Activated B cell treated with CpG ODN at 0.5 μM for 24 hours (primary cell): ENCODE measurements at regions not wholly inside any gene's neighbourhood (a gene's known extent, or its start where the extent isn't known, plus 50 kb on each side); places are given as distances from the start of the nearest gene placed in this dataset.

Source experiments
- ATAC-seq: fragments of 200-7000 bp; cut with Tn5 transposase; one replicate; pipeline ENCODE4 v1.10.0; 2021; ENCODE audit warnings: low read depth, mild to moderate bottlenecking, moderate library complexity
- CTCF ChIA-PET: fragments of 350-600 bp; sonication (Branson Sonifier 250); formaldehyde crosslinking; loops from one replicate; lab custom pipeline; 2021; ENCODE audit warnings: antibody characterized with exemption; lab: Charles Lee
- POLR2A ChIA-PET: fragments of 350-600 bp; sonication (Branson Sonifier 250); formaldehyde crosslinking; loops from one replicate; lab custom pipeline; 2021; ENCODE audit warnings: antibody characterized with exemption; lab: Charles Lee
- DNase-seq: peaks from one replicate; pipeline ENCODE4 v3.0.0; 2022
- H3K27ac Mint-ChIP-seq: one replicate; pipeline ENCODE4 v1.8.0; 2020; ENCODE audit warnings: mixed read lengths
- H3K27me3 Mint-ChIP-seq: one replicate; pipeline ENCODE4 v1.8.0; 2021; ENCODE audit warnings: mixed read lengths
- H3K36me3 Mint-ChIP-seq: one replicate; pipeline ENCODE4 v1.8.0; 2021; ENCODE audit warnings: low read depth, mixed read lengths
- H3K4me1 Mint-ChIP-seq: one replicate; pipeline ENCODE4 v1.8.0; 2021; ENCODE audit warnings: mixed read lengths
- H3K4me3 Mint-ChIP-seq: one replicate; pipeline ENCODE4 v1.8.0; 2020; ENCODE audit warnings: mild to moderate bottlenecking, mixed read lengths
- H3K9me3 Mint-ChIP-seq: one replicate; pipeline ENCODE4 v1.8.0; 2020; ENCODE audit warnings: mixed read lengths
- intact Hi-C: fragments of 100-400 bp; cut with micrococcal nuclease; formaldehyde crosslinking; loops from one replicate; pipeline ENCODE4 v1.15.1; 2024
- TF ChIP-seq, protein P1 (sequence below): fragments of 200-600 bp; IDR thresholded peaks from one replicate; pipeline ENCODE4 v1.8.0; 2022; ENCODE audit warnings: antibody characterized with exemption, mild to moderate bottlenecking

DNA sequence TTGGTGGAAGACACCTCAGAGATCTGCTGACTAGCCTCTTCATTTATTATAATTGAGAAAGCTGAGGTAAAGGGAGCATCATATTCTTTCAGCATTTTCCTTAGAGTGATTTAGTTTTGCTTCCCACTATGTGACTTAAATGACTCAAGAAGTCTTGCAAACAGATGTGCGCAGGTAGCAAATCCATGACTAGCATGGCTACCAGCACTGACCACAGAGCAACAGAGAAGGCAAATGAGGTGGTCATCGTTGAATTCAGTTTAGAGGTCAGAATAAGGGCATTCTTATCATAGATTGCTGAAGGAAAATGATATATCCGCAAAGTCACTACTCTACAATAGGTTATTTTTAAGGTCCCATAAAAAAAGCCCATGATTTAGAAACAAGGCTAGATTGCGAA, 162.2 kb downstream of the PIK3R1 start:
- Mint-ChIP-seq H3K27me3 (no peaks in the 10 kb centered on the region), H3K9me3 (peaks cover 5% of the 10 kb centered on the region), H3K4me1 (peaks cover 33% of the 10 kb centered on the region), H3K27ac (no peak overlapping the region), H3K36me3 (no peaks in the 10 kb centered on the region), H3K4me3 (no peak overlapping the region)
- CTCF ChIA-PET, result no interaction called here
- intact Hi-C loops, result no loop called here
- ATAC-seq (no peak), DNase-seq (no peak)
- POLR2A ChIA-PET, result interaction anchor here (1.0 kb wide), 1 partner anchor 10 kb away, joined by 9 read pairs; no protein-coding TSS in a partner anchor
- TF ChIP-seq, protein P1, sequence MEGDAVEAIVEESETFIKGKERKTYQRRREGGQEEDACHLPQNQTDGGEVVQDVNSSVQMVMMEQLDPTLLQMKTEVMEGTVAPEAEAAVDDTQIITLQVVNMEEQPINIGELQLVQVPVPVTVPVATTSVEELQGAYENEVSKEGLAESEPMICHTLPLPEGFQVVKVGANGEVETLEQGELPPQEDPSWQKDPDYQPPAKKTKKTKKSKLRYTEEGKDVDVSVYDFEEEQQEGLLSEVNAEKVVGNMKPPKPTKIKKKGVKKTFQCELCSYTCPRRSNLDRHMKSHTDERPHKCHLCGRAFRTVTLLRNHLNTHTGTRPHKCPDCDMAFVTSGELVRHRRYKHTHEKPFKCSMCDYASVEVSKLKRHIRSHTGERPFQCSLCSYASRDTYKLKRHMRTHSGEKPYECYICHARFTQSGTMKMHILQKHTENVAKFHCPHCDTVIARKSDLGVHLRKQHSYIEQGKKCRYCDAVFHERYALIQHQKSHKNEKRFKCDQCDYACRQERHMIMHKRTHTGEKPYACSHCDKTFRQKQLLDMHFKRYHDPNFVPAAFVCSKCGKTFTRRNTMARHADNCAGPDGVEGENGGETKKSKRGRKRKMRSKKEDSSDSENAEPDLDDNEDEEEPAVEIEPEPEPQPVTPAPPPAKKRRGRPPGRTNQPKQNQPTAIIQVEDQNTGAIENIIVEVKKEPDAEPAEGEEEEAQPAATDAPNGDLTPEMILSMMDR, result no peak

DNA sequence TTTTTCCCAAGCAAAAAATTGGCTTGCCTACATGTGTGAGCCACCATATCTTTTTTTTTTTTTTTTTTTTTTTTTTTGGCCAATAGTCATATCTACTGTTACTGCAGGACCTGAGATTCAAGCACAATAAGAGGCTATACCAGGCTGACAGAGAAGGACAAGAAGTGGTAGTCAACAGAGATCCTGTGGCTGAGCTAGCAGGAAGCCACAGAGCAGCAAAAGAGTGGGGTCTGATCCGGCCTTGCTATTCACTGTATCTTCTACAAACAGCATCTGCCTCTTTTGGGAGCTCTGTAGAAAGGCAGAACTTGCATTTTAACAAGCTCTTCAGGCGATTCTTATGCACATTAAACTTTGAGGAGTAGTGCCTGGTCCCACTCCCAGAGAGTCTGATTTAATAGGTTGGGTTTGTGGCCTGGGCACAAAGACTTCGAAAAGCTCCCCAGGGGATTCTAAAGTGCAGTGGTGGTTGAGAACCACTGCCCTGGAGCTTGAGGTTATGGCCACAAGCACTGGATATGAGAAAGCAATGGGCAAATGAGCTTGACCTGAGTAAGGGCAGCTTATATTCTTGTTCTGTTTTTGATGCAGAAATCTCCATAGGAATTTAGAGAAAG, 162.8 kb downstream of the PIK3R1 start:
- Mint-ChIP-seq H3K9me3 (peaks cover 2% of the 10 kb centered on the region), H3K27ac (no peak overlapping the region), H3K27me3 (no peaks in the 10 kb centered on the region), H3K4me1 (peaks cover 33% of the 10 kb centered on the region), H3K36me3 (no peaks in the 10 kb centered on the region), H3K4me3 (no peak overlapping the region)
- TF ChIP-seq, protein P1, result no peak
- POLR2A ChIA-PET, result interaction anchor here (1.0 kb wide), 1 partner anchor 10 kb away, joined by 9 read pairs; no protein-coding TSS in a partner anchor
- CTCF ChIA-PET, result interaction anchor here (1.0 kb wide), 1 partner anchor 16 kb away, joined by 3 read pairs; no protein-coding TSS in a partner anchor
- no peak for ATAC-seq
- no peak for DNase-seq
- intact Hi-C loops, result no loop called here

DNA sequence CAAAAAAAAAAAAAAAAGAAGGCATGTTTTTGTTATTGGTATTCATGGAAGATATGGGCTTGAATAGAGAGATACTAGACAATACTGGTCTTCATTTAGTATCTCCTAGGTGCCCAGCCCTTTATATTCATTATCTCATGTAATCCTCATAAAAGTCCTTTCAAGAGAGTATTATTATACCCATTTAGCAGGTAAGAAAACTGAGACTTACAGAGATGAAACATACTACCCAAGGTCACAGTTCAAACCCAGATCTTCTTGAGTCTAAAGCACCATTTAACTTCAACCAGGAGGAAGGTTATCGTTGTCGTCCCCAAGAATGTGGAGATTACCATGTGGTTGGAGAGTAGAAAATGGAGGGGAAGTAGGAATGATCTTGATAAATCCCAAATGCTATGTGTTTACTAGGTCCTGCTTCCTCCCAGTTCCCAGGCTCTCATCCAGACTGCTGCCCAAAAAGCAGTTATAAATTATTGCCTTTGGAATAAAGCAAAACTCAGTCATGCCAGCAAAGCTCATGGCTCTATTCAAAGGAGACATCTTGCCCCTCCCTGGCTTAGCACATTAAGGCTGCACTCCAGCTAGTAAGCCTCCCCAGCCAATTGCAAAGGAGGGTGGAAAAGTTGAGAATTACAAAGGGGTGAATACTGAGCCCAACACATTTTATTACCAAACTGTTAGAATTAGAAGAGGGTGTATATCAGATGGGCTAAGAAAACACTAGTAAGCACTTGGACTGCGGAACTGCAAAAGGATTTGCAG, 163.9 kb downstream of the PIK3R1 start:
- DNase-seq (no peak), ATAC-seq (no peak)
- Mint-ChIP-seq H3K4me1 (peaks cover 32% of the 10 kb centered on the region), H3K4me3 (no peak overlapping the region), H3K9me3 (no peaks in the 10 kb centered on the region), H3K27ac (no peak overlapping the region), H3K27me3 (no peaks in the 10 kb centered on the region), H3K36me3 (no peaks in the 10 kb centered on the region)
- CTCF ChIA-PET, result interaction anchor here (0.6 kb wide), 1 partner anchor 298 kb away, joined by 3 read pairs; no protein-coding TSS in a partner anchor
- intact Hi-C loops, result no loop called here
- POLR2A ChIA-PET, result no interaction called here
- TF ChIP-seq, protein P1, result no peak

DNA sequence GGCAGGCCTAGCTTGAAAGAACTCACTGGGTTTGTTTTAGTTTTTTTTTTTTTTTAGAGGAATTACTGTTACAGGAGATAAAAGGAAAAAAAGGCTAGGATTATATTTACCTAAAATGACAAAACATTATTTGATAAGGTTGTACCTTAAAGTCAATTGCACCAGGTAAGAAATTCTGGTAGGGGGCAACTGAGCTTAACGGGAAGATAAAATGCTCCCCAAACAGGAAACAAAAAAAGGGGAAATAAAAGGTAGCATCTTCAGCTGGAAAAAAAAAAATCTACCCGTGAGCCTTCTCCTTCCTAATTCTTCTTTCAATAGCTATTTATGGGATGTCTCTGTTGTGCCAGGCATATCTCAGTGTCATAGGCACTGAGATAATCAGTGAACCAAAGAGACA, 164.5 kb downstream of the PIK3R1 start:
- Mint-ChIP-seq H3K4me1 (peaks cover 26% of the 10 kb centered on the region), H3K27me3 (no peaks in the 10 kb centered on the region), H3K4me3 (no peak overlapping the region), H3K27ac (no peak overlapping the region), H3K9me3 (no peaks in the 10 kb centered on the region), H3K36me3 (no peaks in the 10 kb centered on the region)
- intact Hi-C loops, result no loop called here
- TF ChIP-seq, protein P1, result no peak
- ChIA-PET POLR2A (no interaction called here), CTCF (interaction anchor here (0.6 kb wide), 1 partner anchor 297 kb away, joined by 3 read pairs; no protein-coding TSS in a partner anchor)
- DNase-seq (no peak), ATAC-seq (no peak)

DNA sequence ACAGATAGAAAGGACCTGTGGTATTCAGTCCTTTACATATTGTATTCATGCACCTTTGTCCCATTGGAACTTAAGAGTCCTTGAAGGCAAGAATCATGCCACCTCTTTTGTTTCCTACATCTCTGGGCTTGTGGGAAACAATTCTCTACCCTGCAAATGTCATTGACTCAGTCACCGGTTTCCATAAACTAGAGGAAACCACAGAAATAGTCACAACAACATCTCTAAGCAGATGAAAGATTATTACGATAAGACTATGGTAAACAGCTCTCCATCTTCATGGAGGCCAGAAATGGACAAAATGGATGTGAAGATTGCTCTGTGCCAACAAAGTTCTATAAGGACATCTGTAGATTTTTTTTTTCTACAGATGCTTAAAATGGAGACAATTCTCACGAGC, 165.5 kb downstream of the PIK3R1 start:
- no peak overlapping the region for H3K4me3 Mint-ChIP-seq
- DNase-seq (no peak), ATAC-seq (no peak)
- no peak overlapping the region for H3K27ac Mint-ChIP-seq
- ChIA-PET POLR2A (no interaction called here), CTCF (no interaction called here)
- peaks cover 23% of the 10 kb centered on the region for H3K4me1 Mint-ChIP-seq
- TF ChIP-seq, protein P1, result no peak
- no peaks in the 10 kb centered on the region for H3K27me3 Mint-ChIP-seq
- no peaks in the 10 kb centered on the region for H3K9me3 Mint-ChIP-seq
- no peaks in the 10 kb centered on the region for H3K36me3 Mint-ChIP-seq
- intact Hi-C loops, result no loop called here
